Retinal pigment epithelial cell (primary cell): ENCODE measurements at regions not wholly inside any gene's neighbourhood (a gene's known extent, or its start where the extent isn't known, plus 50 kb on each side); places are given as distances from the start of the nearest gene placed in this dataset.

Experiments used
- DNase-seq: peaks from one replicate; pipeline ENCODE4 v3.0.0-alpha.2; 2010; ENCODE audit warnings: low read depth
- H3K4me3 ChIP-seq: 2 replicates; pipeline ENCODE4 v1.5.1; 2011; ENCODE audit warnings: mild to moderate bottlenecking, low read length, control low read depth, moderate library complexity
- CTCF ChIP-seq: conservative IDR thresholded peaks from 2 replicates; pipeline ENCODE4 v1.5.1; 2011; ENCODE audit warnings: low read depth, low read length, control low read depth, inconsistent platforms

GRCh38 chr11:96949464-96949863 is 559.7 kb downstream of the JRKL start:
- no peak for DNase-seq
- H3K4me3 ChIP-seq: no peak overlapping the region
- no peak for TF ChIP-seq CTCF

DNA sequence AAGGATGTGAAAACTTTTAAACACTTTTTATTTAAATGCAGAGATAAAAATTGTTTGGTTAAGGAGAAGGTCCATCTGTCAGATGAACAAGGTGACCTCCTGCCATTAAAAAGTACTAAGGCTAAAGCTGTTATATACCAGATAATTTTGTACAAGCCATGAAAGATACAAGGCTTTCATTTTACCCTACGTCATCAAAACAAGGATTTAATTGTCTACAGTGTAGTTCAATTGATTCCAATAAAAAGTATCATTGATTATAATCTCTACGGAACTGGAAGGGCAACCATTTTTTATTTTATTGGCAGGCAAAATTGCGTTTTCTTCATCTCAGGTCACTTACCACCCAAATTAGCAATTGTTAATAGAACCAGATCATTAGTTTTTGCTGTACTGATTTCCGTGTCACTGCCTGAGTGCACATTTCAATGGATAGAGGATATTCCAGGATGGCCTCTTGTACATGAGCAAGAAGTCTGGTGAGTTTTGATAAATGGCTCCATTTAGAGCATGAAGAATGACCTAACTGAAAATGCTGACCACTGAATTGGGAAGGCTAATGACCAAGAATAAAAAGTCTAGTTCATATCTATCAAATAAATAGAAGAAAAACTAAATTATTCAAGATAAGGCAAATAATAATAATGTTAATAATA is 564.9 kb downstream of the JRKL start:
- no peak overlapping the region for H3K4me3 ChIP-seq
- no peak for TF ChIP-seq CTCF
- no peak for DNase-seq

- DNase-seq: no peak
- TF ChIP-seq CTCF: no peak
- H3K4me3 ChIP-seq: no peak overlapping the region
Measured at GRCh38 chr11:96960476-96960875, 570.7 kb downstream of the JRKL start.

DNA sequence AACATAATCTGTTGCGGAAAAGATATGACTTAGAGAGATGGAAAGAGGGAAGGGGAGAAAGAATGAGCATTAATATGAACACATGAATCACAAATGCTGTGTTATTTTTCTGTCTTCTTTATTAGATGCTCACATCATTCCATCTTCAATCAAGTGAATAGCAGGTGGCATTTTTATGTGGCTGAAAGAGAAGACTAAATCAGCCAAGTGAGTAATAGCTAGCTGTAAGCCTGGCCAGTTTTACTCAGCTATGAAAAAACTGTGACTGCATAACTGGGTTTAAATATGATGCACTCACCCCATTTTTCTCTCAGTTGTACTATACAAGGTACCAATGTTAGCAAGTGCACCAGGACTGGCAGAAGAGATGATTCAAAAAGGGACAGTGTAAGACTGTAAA is 571.1 kb downstream of the JRKL start:
- no peak for DNase-seq
- no peak for TF ChIP-seq CTCF

GRCh38 chr11:96961931-96962330 is 572.1 kb downstream of the JRKL start:
- no peak overlapping the region for H3K4me3 ChIP-seq
- no peak for TF ChIP-seq CTCF
- DNase-seq: no peak

More for the DNA sequence above, 571.1 kb downstream of the JRKL start:
- no peak overlapping the region for H3K4me3 ChIP-seq

- no peak for TF ChIP-seq CTCF
- DNase-seq: no peak
Measured at GRCh38 chr11:96963375-96963774, 573.6 kb downstream of the JRKL start.

GRCh38 chr11:96964661-96965060 is 574.8 kb downstream of the JRKL start:
- no peak for TF ChIP-seq CTCF
- DNase-seq: no peak
- H3K4me3 ChIP-seq: no peak overlapping the region

More at GRCh38 chr11:96963375-96963774, 573.6 kb downstream of the JRKL start:
- H3K4me3 ChIP-seq: no peak overlapping the region
